MM.1S (cell line): ENCODE measurements at regions not wholly inside any gene's neighbourhood (a gene's known extent, or its start where the extent isn't known, plus 50 kb on each side); places are given as distances from the start of the nearest gene placed in this dataset.

Source experiments
- DNase-seq: peaks from one replicate; pipeline ENCODE4 v3.0.0-alpha.2; 2015
- H2AFZ ChIP-seq: fragments of 300-600 bp; sonication (generic); 2 replicates; pipeline ENCODE4 v1.6.0; 2016; ENCODE audit warnings: antibody characterized with exemption, low read length
- H3F3A ChIP-seq: fragments of 300-600 bp; sonication (generic); 2 replicates; pipeline ENCODE4 v1.6.1; 2016; ENCODE audit warnings: mild to moderate bottlenecking, antibody characterized with exemption, low read length, moderate library complexity, mixed read lengths; ENCODE audit not compliant: insufficient read depth
- H3K27ac ChIP-seq: fragments of 300-600 bp; sonication (generic); 2 replicates; pipeline ENCODE4 v1.5.1; 2016; ENCODE audit warnings: mild to moderate bottlenecking, low read length
- H3K27me3 ChIP-seq: fragments of 300-600 bp; sonication (generic); replicated peaks from 2 replicates; pipeline ENCODE4 v1.6.0; 2016; ENCODE audit warnings: low read length; ENCODE audit not compliant: insufficient read depth
- H3K36me3 ChIP-seq: fragments of 300-600 bp; sonication (generic); replicated peaks from 2 replicates; pipeline ENCODE4 v1.6.1; 2016; ENCODE audit warnings: mild to moderate bottlenecking, low read length, mixed read lengths; ENCODE audit not compliant: insufficient read depth
- H3K4me1 ChIP-seq: fragments of 300-600 bp; sonication (generic); 2 replicates; pipeline ENCODE4 v1.6.1; 2016; ENCODE audit warnings: low read length, mixed read lengths
- H3K4me2 ChIP-seq: fragments of 300-600 bp; sonication (generic); 2 replicates; pipeline ENCODE4 v1.6.0; 2016; ENCODE audit warnings: low read depth, low read length
- H3K4me3 ChIP-seq: fragments of 300-600 bp; sonication (generic); 2 replicates; pipeline ENCODE4 v1.5.1; 2016; ENCODE audit warnings: low read length, mixed read lengths
- H3K79me2 ChIP-seq: fragments of 300-600 bp; sonication (generic); 2 replicates; pipeline ENCODE4 v1.6.1; 2016; ENCODE audit warnings: mixed run types, low read length, mixed read lengths
- H3K9ac ChIP-seq: fragments of 300-600 bp; sonication (generic); 2 replicates; pipeline ENCODE4 v1.6.1; 2016; ENCODE audit warnings: low read length, mixed read lengths
- H3K9me2 ChIP-seq: fragments of 300-600 bp; sonication (generic); replicated peaks from 2 replicates; pipeline ENCODE4 v1.6.1; 2016; ENCODE audit warnings: mild to moderate bottlenecking, low read length, mixed read lengths; ENCODE audit not compliant: insufficient read depth
- H3K9me3 ChIP-seq: fragments of 300-600 bp; sonication (generic); replicated peaks from 2 replicates; pipeline ENCODE4 v1.6.1; 2016; ENCODE audit warnings: mild to moderate bottlenecking, low read length, mixed read lengths; ENCODE audit not compliant: insufficient read depth
- H4K20me1 ChIP-seq: fragments of 300-600 bp; sonication (generic); 2 replicates; pipeline ENCODE4 v1.6.1; 2016; ENCODE audit warnings: mild to moderate bottlenecking, low read length, moderate library complexity, mixed read lengths; ENCODE audit not compliant: insufficient read depth
- EZH2 ChIP-seq: fragments of 300-600 bp; sonication (generic); optimal IDR thresholded peaks from 2 replicates; pipeline ENCODE3; 2017; ENCODE audit warnings: low read depth, mild to moderate bottlenecking, antibody characterized with exemption, low read length, mixed read lengths
- EZH2phosphoT487 ChIP-seq: fragments of 300-600 bp; sonication (generic); IDR thresholded peaks from 2 replicates; pipeline ENCODE4 v1.6.1; 2018; ENCODE audit warnings: antibody characterized with exemption, low read length
- TF ChIP-seq, protein P1 (sequence below): fragments of 300-600 bp; sonication (generic); IDR thresholded peaks from 2 replicates; pipeline ENCODE4 v1.5.1; 2016; ENCODE audit warnings: antibody characterized with exemption, low read length, mixed read lengths

DNA sequence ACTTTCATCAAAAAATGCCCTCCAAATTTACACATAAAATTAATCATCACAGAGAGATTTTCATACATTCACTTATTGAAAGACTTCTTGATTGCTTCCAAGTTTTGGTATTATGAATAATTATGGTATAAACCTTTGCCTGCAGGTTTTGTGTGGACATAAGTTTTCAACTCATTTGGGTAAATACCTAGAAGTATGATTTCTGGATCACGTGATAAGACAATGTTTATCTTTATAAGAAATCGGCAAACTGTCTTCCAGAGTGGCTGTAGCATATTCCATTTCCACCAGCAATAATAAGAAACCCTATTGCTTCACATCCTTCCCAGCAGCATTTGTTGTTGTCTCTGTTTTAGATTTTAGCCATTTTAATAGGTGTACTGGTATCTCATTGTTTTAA is 1507.0 kb upstream of the IGFBP7 start:
- Histone ChIP-seq H2AFZ (no peak overlapping the region), H3F3A (no peaks in the 10 kb centered on the region), H3K9me2 (no peaks in the 10 kb centered on the region), H4K20me1 (no peaks in the 10 kb centered on the region), H3K9me3 (no peaks in the 10 kb centered on the region), H3K36me3 (no peaks in the 10 kb centered on the region), H3K4me3 (no peak overlapping the region), H3K27me3 (no peaks in the 10 kb centered on the region), H3K27ac (no peak overlapping the region), H3K79me2 (no peaks in the 10 kb centered on the region), H3K4me1 (no peaks in the 10 kb centered on the region), H3K4me2 (no peak overlapping the region), H3K9ac (no peak overlapping the region)
- no peak for DNase-seq
- TF ChIP-seq EZH2 (no peak), EZH2phosphoT487 (no peak)
- TF ChIP-seq, protein P1, sequence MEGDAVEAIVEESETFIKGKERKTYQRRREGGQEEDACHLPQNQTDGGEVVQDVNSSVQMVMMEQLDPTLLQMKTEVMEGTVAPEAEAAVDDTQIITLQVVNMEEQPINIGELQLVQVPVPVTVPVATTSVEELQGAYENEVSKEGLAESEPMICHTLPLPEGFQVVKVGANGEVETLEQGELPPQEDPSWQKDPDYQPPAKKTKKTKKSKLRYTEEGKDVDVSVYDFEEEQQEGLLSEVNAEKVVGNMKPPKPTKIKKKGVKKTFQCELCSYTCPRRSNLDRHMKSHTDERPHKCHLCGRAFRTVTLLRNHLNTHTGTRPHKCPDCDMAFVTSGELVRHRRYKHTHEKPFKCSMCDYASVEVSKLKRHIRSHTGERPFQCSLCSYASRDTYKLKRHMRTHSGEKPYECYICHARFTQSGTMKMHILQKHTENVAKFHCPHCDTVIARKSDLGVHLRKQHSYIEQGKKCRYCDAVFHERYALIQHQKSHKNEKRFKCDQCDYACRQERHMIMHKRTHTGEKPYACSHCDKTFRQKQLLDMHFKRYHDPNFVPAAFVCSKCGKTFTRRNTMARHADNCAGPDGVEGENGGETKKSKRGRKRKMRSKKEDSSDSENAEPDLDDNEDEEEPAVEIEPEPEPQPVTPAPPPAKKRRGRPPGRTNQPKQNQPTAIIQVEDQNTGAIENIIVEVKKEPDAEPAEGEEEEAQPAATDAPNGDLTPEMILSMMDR, result no peak

DNA sequence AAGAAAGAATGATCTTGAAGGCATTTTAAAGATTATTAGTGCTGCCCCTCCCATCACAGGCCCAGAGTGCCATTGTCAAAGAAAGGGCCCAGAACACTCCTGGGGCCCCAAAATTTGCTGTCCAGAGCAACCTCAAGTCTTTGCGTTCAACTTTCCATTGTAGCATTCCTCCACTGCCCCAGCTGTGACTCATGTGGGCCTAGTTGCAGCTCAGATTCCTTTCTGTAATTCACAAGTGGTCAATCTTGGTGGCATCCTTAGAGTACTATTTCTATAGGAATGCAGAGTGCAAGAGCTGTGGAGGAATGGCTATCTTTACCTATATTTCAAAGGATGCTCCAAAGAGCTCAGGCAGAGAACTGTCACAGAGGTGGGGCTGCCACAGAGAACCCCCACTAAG is 1500.8 kb upstream of the IGFBP7 start:
- no peaks in the 10 kb centered on the region for H3K79me2 ChIP-seq

DNA sequence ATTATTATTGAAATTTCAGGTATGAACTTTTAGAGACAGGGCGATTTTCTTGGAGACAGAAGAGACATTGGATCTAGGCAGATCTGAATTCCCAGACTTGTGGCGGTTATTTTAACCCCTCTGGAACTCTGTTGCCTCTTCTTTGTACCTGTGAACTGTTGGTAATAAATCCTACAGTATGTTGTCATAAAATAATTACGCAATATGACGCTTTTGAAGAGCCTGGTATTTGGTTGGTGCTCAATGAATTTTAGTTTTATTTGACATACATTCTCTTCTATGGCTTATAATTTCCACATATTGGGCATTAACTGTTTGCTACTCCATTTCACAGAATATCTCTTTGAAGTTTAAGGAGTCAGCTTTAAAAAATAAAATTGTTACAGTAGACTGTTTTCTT is 1496.1 kb upstream of the IGFBP7 start:
- no peaks in the 10 kb centered on the region for H4K20me1 ChIP-seq
- H3K9me2 ChIP-seq, result no peaks in the 10 kb centered on the region
- no peak overlapping the region for H2AFZ ChIP-seq
- no peak overlapping the region for H3K9ac ChIP-seq
- no peaks in the 10 kb centered on the region for H3K79me2 ChIP-seq
- no peaks in the 10 kb centered on the region for H3K27me3 ChIP-seq
- no peaks in the 10 kb centered on the region for H3F3A ChIP-seq
- H3K4me1 ChIP-seq, result no peaks in the 10 kb centered on the region
- no peak for DNase-seq
- H3K36me3 ChIP-seq, result no peaks in the 10 kb centered on the region
- H3K4me2 ChIP-seq, result no peak overlapping the region
- no peak overlapping the region for H3K4me3 ChIP-seq
- TF ChIP-seq, protein P1, result no peak
- TF ChIP-seq EZH2phosphoT487 (no peak), EZH2 (no peak)
- H3K9me3 ChIP-seq, result no peaks in the 10 kb centered on the region
- H3K27ac ChIP-seq, result no peak overlapping the region

More for the DNA sequence above, 1500.8 kb upstream of the IGFBP7 start:
- Histone ChIP-seq H3K27me3 (no peaks in the 10 kb centered on the region), H4K20me1 (no peaks in the 10 kb centered on the region), H3K9me2 (no peaks in the 10 kb centered on the region), H3K9me3 (no peaks in the 10 kb centered on the region), H3K36me3 (no peaks in the 10 kb centered on the region), H3K4me3 (no peak overlapping the region), H3K27ac (no peak overlapping the region), H3F3A (no peaks in the 10 kb centered on the region), H3K4me2 (no peak overlapping the region), H2AFZ (no peak overlapping the region), H3K4me1 (no peaks in the 10 kb centered on the region), H3K9ac (no peak overlapping the region)
- DNase-seq, result no peak
- no peak for TF ChIP-seq EZH2
- no peak for TF ChIP-seq EZH2phosphoT487
- TF ChIP-seq, protein P1, result no peak
